Suppressor macrophage treated with lipopolysaccharide for 1 hour (primary cell): ENCODE measurements at regions not wholly inside any gene's neighbourhood (a gene's known extent, or its start where the extent isn't known, plus 50 kb on each side); places are given as distances from the start of the nearest gene placed in this dataset.
"Not testable (repeated sequence)": the region's sequence is repeated elsewhere in the genome, so short reads cannot be mapped to it uniquely, and the experiment has no call there.

Source experiments
- DNase-seq, 3 donors: peaks; one replicate each; pipeline ENCODE4 v3.0.0-alpha.2; 2020 to 2022

- DNase-seq = no peak
Observed at GRCh38 chr5:62956597-62956996, 378.0 kb downstream of the LRRC70 start.

GRCh38 chr5:62954578-62954977, 376.0 kb downstream of the LRRC70 start:
- DNase-seq = no peak

- no peak for DNase-seq
Observed at GRCh38 chr5:62948301-62948700, 369.7 kb downstream of the LRRC70 start.

GRCh38 chr5:62942384-62942783, 363.8 kb downstream of the LRRC70 start:
- DNase-seq = no peak

GRCh38 chr5:62938927-62939326, 360.3 kb downstream of the LRRC70 start:
- no peak for DNase-seq

GRCh38 chr5:62937661-62938558, 359.3 kb downstream of the LRRC70 start:
- DNase-seq = no peak

GRCh38 chr5:62935660-62936059, 357.0 kb downstream of the LRRC70 start:
- DNase-seq = no peak

GRCh38 chr5:62934319-62934718, 355.7 kb downstream of the LRRC70 start:
- no peak for DNase-seq

- no peak for DNase-seq
Observed at GRCh38 chr5:62933261-62933660, 354.6 kb downstream of the LRRC70 start.

GRCh38 chr5:62931153-62931950, 352.7 kb downstream of the LRRC70 start:
- no peak for DNase-seq

- no peak for DNase-seq
Observed at GRCh38 chr5:62922191-62922590, 343.6 kb downstream of the LRRC70 start.

- DNase-seq = no peak
Observed at GRCh38 chr5:62920856-62921255, 342.2 kb downstream of the LRRC70 start.

- no peak for DNase-seq
Observed at GRCh38 chr5:62909326-62909725, 330.7 kb downstream of the LRRC70 start.

GRCh38 chr5:62902126-62902525, 323.5 kb downstream of the LRRC70 start:
- no peak for DNase-seq

- DNase-seq = no peak
Observed at GRCh38 chr5:62900976-62901375, 322.4 kb downstream of the LRRC70 start.

GRCh38 chr5:62896121-62896893, 317.7 kb downstream of the LRRC70 start:
- DNase-seq = no peak

- no peak for DNase-seq
Observed at GRCh38 chr5:62886603-62887315, 308.1 kb downstream of the LRRC70 start.

GRCh38 chr5:62837330-62837729, 258.7 kb downstream of the LRRC70 start:
- not testable (repeated sequence) for DNase-seq

GRCh38 chr5:62829604-62829986, 251.0 kb downstream of the LRRC70 start:
- DNase-seq = no peak

- no peak for DNase-seq
Observed at GRCh38 chr5:62828742-62829603, 250.4 kb downstream of the LRRC70 start.

GRCh38 chr5:62825623-62826220, 247.1 kb downstream of the LRRC70 start:
- DNase-seq = no peak
